ENCODE measurements at regions not wholly inside any gene's neighbourhood (a gene's known extent, or its start where the extent isn't known, plus 50 kb on each side); places are given as distances from the start of the nearest gene placed in this dataset.

GRCh38 chr3:30440147-30440604 lies 166.2 kb upstream of the TGFBR2 start:
- H3K27ac ChIP-seq (ENCODE audit: low read depth, low read length): no peak overlapping the region
- H3K4me3 Mint-ChIP-seq: no peak overlapping the region
- no peak for TF ChIP-seq CTCF (conservative IDR thresholded peaks at IDR 0.05)
- no peak for DNase-seq
- H3K27ac Mint-ChIP-seq: no peak overlapping the region
- 91 to 100% methylated on average over 1 to 2 of the region's 2 CpGs for WGBS, 2 experiments (ENCODE audit: insufficient coverage in 1 of 2, insufficient read length in 1 of 2)
- no peaks in the 10 kb centered on the region for H3K9me3 ChIP-seq (ENCODE audit: control insufficient read depth, low read length)
- no peaks in the 10 kb centered on the region for H3K36me3 ChIP-seq (ENCODE audit: control insufficient read depth, insufficient read depth, low read length)
- no peaks in the 10 kb centered on the region for H3K27me3 ChIP-seq (ENCODE audit: control insufficient read depth, insufficient read depth, low read length, poor library complexity, severe bottlenecking)
- no peak overlapping the region for H3K9ac ChIP-seq (ENCODE audit: extremely low read depth, low read length, poor library complexity, severe bottlenecking)
- H3K4me1 Mint-ChIP-seq: peaks cover 38% of the 10 kb centered on the region
- H3K4me1 ChIP-seq (ENCODE audit: control insufficient read depth, insufficient read depth, low read length): peaks cover 28% of the 10 kb centered on the region
- no peak overlapping the region for H3K4me3 ChIP-seq (ENCODE audit: low read length)
- no peaks in the 10 kb centered on the region for H3K27me3 Mint-ChIP-seq (ENCODE audit: insufficient read depth)
- H3K36me3 Mint-ChIP-seq (ENCODE audit: low read depth): no peaks in the 10 kb centered on the region
- no peaks in the 10 kb centered on the region for H3K9me3 Mint-ChIP-seq

- Histone ChIP-seq H3K9me3 (ENCODE audit: control insufficient read depth, low read length) (no peaks in the 10 kb centered on the region), H3K27me3 (ENCODE audit: control insufficient read depth, insufficient read depth, low read length, poor library complexity, severe bottlenecking) (no peaks in the 10 kb centered on the region), H3K9ac (ENCODE audit: extremely low read depth, low read length, poor library complexity, severe bottlenecking) (no peak overlapping the region), H3K27ac (ENCODE audit: low read depth, low read length) (no peak overlapping the region), H3K4me1 (ENCODE audit: control insufficient read depth, insufficient read depth, low read length) (peaks cover 27% of the 10 kb centered on the region), H3K36me3 (ENCODE audit: control insufficient read depth, insufficient read depth, low read length) (no peaks in the 10 kb centered on the region), H3K4me3 (ENCODE audit: low read length) (peak overlapping the region; percentile 38)
- 74 to 75% methylated on average over 2 to 3 of the region's 3 CpGs for WGBS, 2 experiments (ENCODE audit: insufficient coverage in 1 of 2, insufficient read length in 1 of 2)
- Mint-ChIP-seq H3K9me3 (no peaks in the 10 kb centered on the region), H3K4me1 (peaks cover 33% of the 10 kb centered on the region), H3K27me3 (ENCODE audit: insufficient read depth) (no peaks in the 10 kb centered on the region), H3K4me3 (no peak overlapping the region), H3K36me3 (ENCODE audit: low read depth) (no peaks in the 10 kb centered on the region), H3K27ac (peak overlapping the region; percentile 16)
- TF ChIP-seq CTCF (conservative IDR thresholded peaks at IDR 0.05): no peak
- DNase-seq: no peak
Observed at GRCh38 chr3:30440880-30441279, 165.5 kb upstream of the TGFBR2 start.

- H3K4me1 ChIP-seq (ENCODE audit: control insufficient read depth, insufficient read depth, low read length): peaks cover 8% of the 10 kb centered on the region
- H3K36me3 ChIP-seq (ENCODE audit: control insufficient read depth, insufficient read depth, low read length): no peaks in the 10 kb centered on the region
- Mint-ChIP-seq H3K9me3 (no peaks in the 10 kb centered on the region), H3K27ac (no peak overlapping the region), H3K36me3 (ENCODE audit: low read depth) (no peaks in the 10 kb centered on the region), H3K4me1 (peaks cover 9% of the 10 kb centered on the region), H3K27me3 (ENCODE audit: insufficient read depth) (no peaks in the 10 kb centered on the region), H3K4me3 (no peak overlapping the region)
- no peak for TF ChIP-seq CTCF (conservative IDR thresholded peaks at IDR 0.05)
- no peak overlapping the region for H3K27ac ChIP-seq (ENCODE audit: low read depth, low read length)
- H3K9ac ChIP-seq (ENCODE audit: extremely low read depth, low read length, poor library complexity, severe bottlenecking): no peak overlapping the region
- 95 to 100% methylated on average over 2 to 6 of the region's 6 CpGs for WGBS, 2 experiments (ENCODE audit: insufficient coverage in 1 of 2, insufficient read length in 1 of 2)
- DNase-seq: no peak
- H3K27me3 ChIP-seq (ENCODE audit: control insufficient read depth, insufficient read depth, low read length, poor library complexity, severe bottlenecking): no peaks in the 10 kb centered on the region
- H3K4me3 ChIP-seq (ENCODE audit: low read length): no peak overlapping the region
- no peaks in the 10 kb centered on the region for H3K9me3 ChIP-seq (ENCODE audit: control insufficient read depth, low read length)
Observed at GRCh38 chr3:30443756-30444673, 162.4 kb upstream of the TGFBR2 start.

Measured in endodermal cell (in vitro differentiated cells).